SK-N-SH treated with all-trans-retinoic acid at 6 μM for 48 hours (cell line): ENCODE measurements at regions not wholly inside any gene's neighbourhood (a gene's known extent, or its start where the extent isn't known, plus 50 kb on each side); places are given as distances from the start of the nearest gene placed in this dataset.

Source experiments
- ATAC-seq: fragments of 200-7000 bp; cut with Tn5 transposase; 3 replicates; pipeline ENCODE4 v1.9.1; 2020; ENCODE audit warnings: mild to moderate bottlenecking, moderate library complexity
- BACH2 ChIP-seq: fragments of 250-450 bp; sonication (Bioruptor Pico); IDR thresholded peaks from 2 replicates; pipeline ENCODE4 v1.9.0; 2021; ENCODE audit warnings: mild to moderate bottlenecking, borderline replicate concordance
- CREB5 ChIP-seq: fragments of 250-450 bp; sonication (Bioruptor Pico); IDR thresholded peaks from 2 replicates; pipeline ENCODE4 v1.5.1; 2020; ENCODE audit warnings: low read depth, mild to moderate bottlenecking, moderate library complexity
- CSDC2 ChIP-seq: fragments of 250-450 bp; sonication (Bioruptor Pico); IDR thresholded peaks from 2 replicates; pipeline ENCODE4 v1.5.0; 2020; ENCODE audit warnings: mild to moderate bottlenecking, moderate library complexity
- CSRNP3 ChIP-seq: fragments of 250-450 bp; sonication (Bioruptor Pico); IDR thresholded peaks from 2 replicates; pipeline ENCODE4 v1.5.1; 2021; ENCODE audit warnings: mild to moderate bottlenecking, moderate library complexity
- OSR1 ChIP-seq: fragments of 250-450 bp; sonication (Bioruptor Pico); IDR thresholded peaks from 2 replicates; pipeline ENCODE4 v1.8.0; 2022; ENCODE audit warnings: moderate library complexity, mild to moderate bottlenecking, inconsistent platforms
- PATZ1 ChIP-seq: fragments of 250-450 bp; sonication (Bioruptor Pico); IDR thresholded peaks from 2 replicates; pipeline ENCODE4 v1.8.0; 2020; ENCODE audit warnings: mild to moderate bottlenecking, moderate library complexity, borderline replicate concordance
- POU6F1 ChIP-seq: fragments of 250-450 bp; sonication (Bioruptor Pico); IDR thresholded peaks from 2 replicates; pipeline ENCODE4 v1.8.0; 2021; ENCODE audit warnings: low read depth, mild to moderate bottlenecking, moderate library complexity, borderline replicate concordance
- RARB ChIP-seq: fragments of 250-450 bp; sonication (Bioruptor Pico); IDR thresholded peaks from 2 replicates; pipeline ENCODE4 v1.8.0; 2021; ENCODE audit warnings: mild to moderate bottlenecking, moderate library complexity
- SNAI2 ChIP-seq: fragments of 250-450 bp; sonication (Bioruptor Pico); IDR thresholded peaks from 2 replicates; pipeline ENCODE4 v1.5.0; 2020; ENCODE audit warnings: mild to moderate bottlenecking, moderate library complexity
- TCF4 ChIP-seq: fragments of 250-450 bp; sonication (Bioruptor Pico); IDR thresholded peaks from 2 replicates; pipeline ENCODE4 v1.8.0; 2021; ENCODE audit warnings: mild to moderate bottlenecking, moderate library complexity, borderline replicate concordance
- TOX ChIP-seq: fragments of 250-450 bp; sonication (Bioruptor Pico); IDR thresholded peaks from 2 replicates; pipeline ENCODE4 v1.8.0; 2021; ENCODE audit warnings: mild to moderate bottlenecking, moderate library complexity, borderline replicate concordance
- TSHZ2 ChIP-seq: fragments of 250-450 bp; sonication (Bioruptor Pico); IDR thresholded peaks from 2 replicates; pipeline ENCODE4 v1.5.0; 2020; ENCODE audit warnings: mild to moderate bottlenecking, moderate library complexity
- ZC3H10 ChIP-seq: fragments of 250-450 bp; sonication (Bioruptor Pico); IDR thresholded peaks from 2 replicates; pipeline ENCODE4 v1.5.1; 2021; ENCODE audit warnings: mild to moderate bottlenecking, moderate library complexity
- ZFP3 ChIP-seq: fragments of 250-450 bp; sonication (Bioruptor Pico); IDR thresholded peaks from 2 replicates; pipeline ENCODE4 v1.5.0; 2020; ENCODE audit warnings: mild to moderate bottlenecking, moderate library complexity

GRCh38 chr5:111639912-111640311, 117.1 kb downstream of the NREP start:
- ATAC-seq, result no peak
- TF ChIP-seq TSHZ2 (CRISPR knock-in tag) (no peak), BACH2 (CRISPR knock-in tag) (no peak), PATZ1 (CRISPR knock-in tag) (no peak), OSR1 (CRISPR knock-in tag) (no peak), CREB5 (CRISPR knock-in tag) (no peak)
- TF ChIP-seq, all 23 proteins: peak for 0

GRCh38 chr5:111636736-111637135, 120.3 kb downstream of the NREP start:
- ATAC-seq, result no peak
- no peak for TF ChIP-seq CSRNP3 (CRISPR knock-in tag)
- no peak for TF ChIP-seq ZFP3 (CRISPR knock-in tag)
- no peak for TF ChIP-seq TSHZ2 (CRISPR knock-in tag)
- TF ChIP-seq ZC3H10 (CRISPR knock-in tag), result no peak
- TF ChIP-seq POU6F1 (CRISPR knock-in tag), result no peak
- no peak for TF ChIP-seq TOX

- ATAC-seq, result no peak
- TF ChIP-seq TCF4 (CRISPR knock-in tag), result no peak
- TF ChIP-seq RARB (CRISPR knock-in tag), result no peak
- no peak for TF ChIP-seq SNAI2 (CRISPR knock-in tag)
- TF ChIP-seq OSR1 (CRISPR knock-in tag), result no peak
- TF ChIP-seq POU6F1 (CRISPR knock-in tag), result no peak
- no peak for TF ChIP-seq TSHZ2 (CRISPR knock-in tag)
- no peak for TF ChIP-seq CSRNP3 (CRISPR knock-in tag)
- TF ChIP-seq CSDC2 (CRISPR knock-in tag), result no peak
- TF ChIP-seq, all 23 proteins: peak for 0
Measured at GRCh38 chr5:111635916-111636570, 121.0 kb downstream of the NREP start.
